Ishikawa (cell line): ENCODE measurements at regions not wholly inside any gene's neighbourhood (a gene's known extent, or its start where the extent isn't known, plus 50 kb on each side); places are given as distances from the start of the nearest gene placed in this dataset.

Source experiments
- CREB1 ChIP-seq: IDR thresholded peaks from 2 replicates; pipeline ENCODE4 v1.6.1; 2012; ENCODE audit warnings: low read depth
- EP300 ChIP-seq: IDR thresholded peaks from 2 replicates; pipeline ENCODE4 v1.6.1; 2012; ENCODE audit warnings: borderline replicate concordance
- FOXM1 ChIP-seq: IDR thresholded peaks from 2 replicates; pipeline ENCODE4 v1.6.1; 2012; ENCODE audit warnings: low read depth, borderline replicate concordance
- REST ChIP-seq: IDR thresholded peaks from 2 replicates; pipeline ENCODE4 v1.6.1; 2012; ENCODE audit warnings: low read depth, mild to moderate bottlenecking
- TAF1 ChIP-seq: IDR thresholded peaks from 2 replicates; pipeline ENCODE4 v1.6.1; 2012; ENCODE audit warnings: low read depth, mild to moderate bottlenecking
- TEAD4 ChIP-seq: IDR thresholded peaks from 2 replicates; pipeline ENCODE4 v1.6.1; 2012
- TF ChIP-seq, protein P1 (sequence below): IDR thresholded peaks from 2 replicates; pipeline ENCODE4 v1.6.1; 2012

DNA sequence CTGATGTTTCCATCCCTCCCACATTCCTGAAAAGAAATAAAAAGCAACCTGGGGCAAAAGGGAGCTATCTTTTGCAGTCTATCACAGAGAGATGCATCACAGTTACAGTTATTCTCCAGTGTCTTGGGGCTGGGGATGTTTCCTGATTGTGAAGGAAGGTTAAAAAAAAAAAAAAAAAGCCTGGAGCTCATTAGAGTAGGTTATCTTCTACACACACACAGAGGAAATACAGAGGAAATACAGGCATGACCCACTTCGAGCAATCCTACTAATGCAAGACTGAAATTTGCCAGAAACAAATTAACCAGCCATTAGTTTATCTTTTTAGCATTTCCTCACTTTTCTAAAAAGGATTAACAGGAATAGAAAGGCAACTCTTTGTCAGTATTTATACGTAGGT, 89.4 kb upstream of the CLMP start:
- TF ChIP-seq REST (no peak), FOXM1 (no peak), CREB1 (no peak), EP300 (no peak), TAF1 (no peak), TEAD4 (no peak)
- TF ChIP-seq, protein P1, sequence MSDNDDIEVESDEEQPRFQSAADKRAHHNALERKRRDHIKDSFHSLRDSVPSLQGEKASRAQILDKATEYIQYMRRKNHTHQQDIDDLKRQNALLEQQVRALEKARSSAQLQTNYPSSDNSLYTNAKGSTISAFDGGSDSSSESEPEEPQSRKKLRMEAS = no peak
